Osteoblast (primary cell): ENCODE measurements at regions not wholly inside any gene's neighbourhood (a gene's known extent, or its start where the extent isn't known, plus 50 kb on each side); places are given as distances from the start of the nearest gene placed in this dataset.

Experiments used
- DNase-seq: peaks from one replicate; pipeline ENCODE4 v3.0.0; 2011; ENCODE audit warnings: low spot score, mixed read lengths; ENCODE audit not compliant: insufficient read length; ENCODE audit errors: missing footprints
- H2AFZ ChIP-seq: 2 replicates; pipeline ENCODE4 v1.6.0; 2011; ENCODE audit warnings: mild to moderate bottlenecking, low read length
- H3K27ac ChIP-seq: 2 replicates; pipeline ENCODE4 v1.5.1; 2011; ENCODE audit warnings: mild to moderate bottlenecking, low read depth, low read length, moderate library complexity
- H3K27me3 ChIP-seq: 2 replicates; pipeline ENCODE4 v1.6.0; 2012; ENCODE audit warnings: mild to moderate bottlenecking, control low read depth, inconsistent platforms, low read length, moderate library complexity; ENCODE audit not compliant: insufficient read depth
- H3K36me3 ChIP-seq: 2 replicates; pipeline ENCODE4 v1.5.1; 2011; ENCODE audit warnings: mild to moderate bottlenecking, low read length, control low read depth, moderate library complexity; ENCODE audit not compliant: insufficient read depth
- H3K4me1 ChIP-seq: 2 replicates; pipeline ENCODE4 v1.5.1; 2011; ENCODE audit warnings: mild to moderate bottlenecking, low read length, control low read depth, moderate library complexity; ENCODE audit not compliant: insufficient read depth
- H3K4me2 ChIP-seq: 2 replicates; pipeline ENCODE4 v1.6.0; 2011; ENCODE audit warnings: mild to moderate bottlenecking, low read length; ENCODE audit not compliant: insufficient read depth
- H3K4me3 ChIP-seq: fragments of 200-600 bp; sonication (generic); 3 replicates; pipeline ENCODE4 v1.5.1; 2012; ENCODE audit warnings: mild to moderate bottlenecking, low read length, inconsistent platforms; ENCODE audit not compliant: insufficient read depth
- H3K79me2 ChIP-seq: 2 replicates; pipeline ENCODE4 v1.6.0; 2012; ENCODE audit warnings: mild to moderate bottlenecking, low read length, control low read depth, inconsistent platforms; ENCODE audit not compliant: insufficient read depth
- H3K9me3 ChIP-seq: 2 replicates; pipeline ENCODE4 v1.5.1; 2011; ENCODE audit warnings: low read depth, low read length, control low read depth
- H4K20me1 ChIP-seq: 2 replicates; pipeline ENCODE4 v1.6.0; 2012; ENCODE audit warnings: mild to moderate bottlenecking, low read length, control low read depth; ENCODE audit not compliant: insufficient read depth
- TF ChIP-seq, protein P1 (sequence below): IDR thresholded peaks from 2 replicates; pipeline ENCODE4 v1.5.1; 2011; ENCODE audit warnings: mild to moderate bottlenecking, low read depth, low read length, moderate library complexity; ENCODE audit errors: extremely low read depth

- Histone ChIP-seq H3K9me3 (no peaks in the 10 kb centered on the region), H3K4me1 (no peaks in the 10 kb centered on the region), H3K4me3 (no peak overlapping the region), H3K36me3 (no peaks in the 10 kb centered on the region), H3K27me3 (peaks cover 11% of the 10 kb centered on the region), H3K27ac (no peak overlapping the region), H4K20me1 (no peaks in the 10 kb centered on the region), H2AFZ (no peak overlapping the region), H3K79me2 (no peaks in the 10 kb centered on the region), H3K4me2 (no peak overlapping the region)
- TF ChIP-seq, protein P1, sequence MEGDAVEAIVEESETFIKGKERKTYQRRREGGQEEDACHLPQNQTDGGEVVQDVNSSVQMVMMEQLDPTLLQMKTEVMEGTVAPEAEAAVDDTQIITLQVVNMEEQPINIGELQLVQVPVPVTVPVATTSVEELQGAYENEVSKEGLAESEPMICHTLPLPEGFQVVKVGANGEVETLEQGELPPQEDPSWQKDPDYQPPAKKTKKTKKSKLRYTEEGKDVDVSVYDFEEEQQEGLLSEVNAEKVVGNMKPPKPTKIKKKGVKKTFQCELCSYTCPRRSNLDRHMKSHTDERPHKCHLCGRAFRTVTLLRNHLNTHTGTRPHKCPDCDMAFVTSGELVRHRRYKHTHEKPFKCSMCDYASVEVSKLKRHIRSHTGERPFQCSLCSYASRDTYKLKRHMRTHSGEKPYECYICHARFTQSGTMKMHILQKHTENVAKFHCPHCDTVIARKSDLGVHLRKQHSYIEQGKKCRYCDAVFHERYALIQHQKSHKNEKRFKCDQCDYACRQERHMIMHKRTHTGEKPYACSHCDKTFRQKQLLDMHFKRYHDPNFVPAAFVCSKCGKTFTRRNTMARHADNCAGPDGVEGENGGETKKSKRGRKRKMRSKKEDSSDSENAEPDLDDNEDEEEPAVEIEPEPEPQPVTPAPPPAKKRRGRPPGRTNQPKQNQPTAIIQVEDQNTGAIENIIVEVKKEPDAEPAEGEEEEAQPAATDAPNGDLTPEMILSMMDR = no peak
- peak; percentile 82 for DNase-seq
These were observed 65.6 kb downstream of the UNCX start for GRCh38 chr7:1298051-1298930.

DNA sequence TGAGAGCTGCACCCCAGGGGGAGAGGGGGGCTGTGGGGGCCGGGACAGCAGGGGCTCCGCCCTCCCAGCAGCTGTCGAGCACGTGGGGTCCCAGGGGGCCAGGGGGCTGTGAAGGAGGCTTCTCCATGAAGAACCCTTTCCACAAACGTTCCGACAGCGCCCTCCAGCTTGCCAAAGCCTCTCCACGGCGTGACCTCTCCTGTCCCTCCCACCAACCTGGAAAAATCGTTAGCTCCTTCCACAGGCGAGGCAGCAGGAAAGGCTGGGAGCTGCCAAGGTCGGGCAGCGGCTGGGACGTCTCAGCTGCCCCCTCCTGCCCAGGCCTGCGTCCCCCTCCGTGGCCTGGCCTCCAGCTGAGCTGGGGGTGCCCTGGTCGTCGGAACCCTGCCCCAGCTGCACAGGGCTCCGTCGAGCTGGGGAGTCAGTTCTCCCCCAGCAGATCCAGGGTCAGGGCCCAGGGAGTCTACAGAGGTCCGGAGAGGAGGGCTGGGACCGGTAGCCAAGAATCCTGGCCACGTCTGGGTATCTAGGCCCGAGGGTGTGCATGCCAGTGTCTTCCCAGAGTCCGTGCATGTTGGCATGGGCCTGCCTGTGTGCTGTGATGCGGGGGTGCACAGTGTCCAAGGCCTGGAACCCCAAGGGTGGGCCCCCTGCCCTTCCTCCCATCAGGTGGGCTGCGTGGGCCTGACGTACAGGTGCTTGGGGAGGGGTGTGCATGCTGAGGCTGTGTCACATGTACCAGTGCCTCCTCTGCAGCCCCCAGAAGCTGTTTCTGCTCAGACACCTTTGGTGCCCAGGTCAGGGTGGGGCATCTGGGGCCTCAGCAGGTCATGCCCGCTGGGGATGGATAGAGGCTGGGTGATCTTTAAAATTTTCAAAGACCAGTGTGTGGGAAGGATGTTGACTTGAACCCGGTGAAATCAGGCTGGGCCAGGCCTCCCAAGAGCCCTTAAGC, 66.5 kb downstream of the UNCX start:
- Histone ChIP-seq H3K79me2 (no peaks in the 10 kb centered on the region), H3K36me3 (no peaks in the 10 kb centered on the region), H3K4me2 (no peak overlapping the region), H2AFZ (no peak overlapping the region), H3K9me3 (no peaks in the 10 kb centered on the region), H3K27ac (no peak overlapping the region), H4K20me1 (no peaks in the 10 kb centered on the region), H3K4me1 (no peaks in the 10 kb centered on the region), H3K4me3 (no peak overlapping the region), H3K27me3 (peaks cover 11% of the 10 kb centered on the region)
- TF ChIP-seq, protein P1 = no peak
- no peak for DNase-seq

GRCh38 chr7:1300206-1300605, 67.5 kb downstream of the UNCX start:
- TF ChIP-seq, protein P1 = no peak
- H3K79me2 ChIP-seq = no peaks in the 10 kb centered on the region
- no peak for DNase-seq

More at GRCh38 chr7:1300206-1300605, 67.5 kb downstream of the UNCX start:
- no peaks in the 10 kb centered on the region for H3K9me3 ChIP-seq
- no peaks in the 10 kb centered on the region for H4K20me1 ChIP-seq
- no peak overlapping the region for H3K4me2 ChIP-seq
- no peak overlapping the region for H3K4me3 ChIP-seq
- H2AFZ ChIP-seq = no peak overlapping the region
- no peaks in the 10 kb centered on the region for H3K36me3 ChIP-seq
- H3K27me3 ChIP-seq = peaks cover 14% of the 10 kb centered on the region
- no peaks in the 10 kb centered on the region for H3K4me1 ChIP-seq
- H3K27ac ChIP-seq = no peak overlapping the region
